ENCODE measurements at regions not wholly inside any gene's neighbourhood (a gene's known extent, or its start where the extent isn't known, plus 50 kb on each side); places are given as distances from the start of the nearest gene placed in this dataset.

DNA sequence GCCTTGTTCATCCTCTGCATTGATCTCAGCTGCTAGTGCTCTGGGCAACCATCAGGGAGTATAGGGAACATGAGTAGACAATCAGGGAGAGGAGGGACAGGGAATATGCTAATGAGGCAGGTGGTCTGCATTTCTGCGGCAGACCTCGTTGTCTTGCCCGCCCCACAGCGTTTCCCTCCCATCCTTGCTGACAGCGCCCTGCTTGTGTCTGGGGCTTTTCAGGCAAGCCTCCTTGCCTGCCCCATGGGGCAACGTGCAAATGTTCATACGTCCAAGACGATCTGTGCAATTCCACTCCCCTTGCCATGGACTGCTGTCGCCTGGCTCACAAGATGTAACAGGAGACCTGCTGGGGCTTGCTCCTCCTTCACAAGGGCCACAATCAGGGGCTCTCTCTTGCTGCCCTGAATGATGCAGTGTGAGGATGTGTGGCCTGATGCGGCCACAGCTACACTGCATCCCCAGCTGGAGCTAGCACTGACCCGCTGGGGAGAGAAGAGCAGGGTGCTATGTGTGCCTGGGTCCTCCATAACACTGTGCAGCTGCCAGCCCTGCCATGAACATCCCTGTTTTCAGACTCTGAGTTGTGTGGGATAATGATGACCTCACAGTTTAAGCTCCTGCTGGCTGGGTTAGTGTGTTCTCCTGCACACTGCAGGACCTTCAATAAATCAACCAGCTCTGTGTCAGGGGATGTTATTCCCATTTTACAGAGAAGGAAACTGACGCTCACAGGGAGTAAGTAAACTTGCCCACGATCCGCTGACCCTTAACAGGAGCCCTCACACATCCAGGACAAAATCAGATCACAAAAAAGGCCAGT, 211.3 kb downstream of the KLF13 start:
- H3K36me3 Mint-ChIP-seq (ENCODE audit: low read depth), result no peaks in the 10 kb centered on the region
- no peaks in the 10 kb centered on the region for H3K9me3 Mint-ChIP-seq
- H3K4me3 Mint-ChIP-seq, result no peak overlapping the region
- no peak overlapping the region for H3K27ac Mint-ChIP-seq
- no peaks in the 10 kb centered on the region for H3K4me1 Mint-ChIP-seq (ENCODE audit: low read depth)
- H3K27me3 Mint-ChIP-seq, result peaks cover 26% of the 10 kb centered on the region
- intact Hi-C loops (cut with micrococcal nuclease), result no loop called here

DNA sequence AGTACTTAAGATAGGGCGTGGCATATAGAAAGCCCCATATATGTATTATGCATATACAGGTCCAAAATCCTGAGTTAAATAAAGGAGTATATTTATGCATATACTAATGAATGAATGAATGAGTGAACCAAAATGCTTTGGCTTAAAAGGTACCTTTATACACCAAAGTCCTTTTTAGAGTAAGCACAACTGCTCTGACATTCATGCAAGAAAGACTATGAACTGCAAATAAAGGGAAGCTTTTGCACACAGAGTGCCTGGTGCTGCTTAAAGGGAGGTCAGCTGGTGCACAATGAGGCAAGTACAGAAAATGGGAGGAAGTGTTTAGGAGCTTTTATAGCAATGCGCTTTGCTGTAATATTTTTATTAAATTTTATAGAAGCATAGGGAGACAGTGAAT, 214.0 kb downstream of the KLF13 start:
- no peaks in the 10 kb centered on the region for H3K36me3 Mint-ChIP-seq (ENCODE audit: low read depth)
- intact Hi-C loops (cut with micrococcal nuclease), result no loop called here
- H3K9me3 Mint-ChIP-seq, result no peaks in the 10 kb centered on the region
- H3K27me3 Mint-ChIP-seq, result peaks cover 34% of the 10 kb centered on the region
- H3K4me1 Mint-ChIP-seq (ENCODE audit: low read depth), result no peaks in the 10 kb centered on the region
- H3K27ac Mint-ChIP-seq, result no peak overlapping the region
- no peak overlapping the region for H3K4me3 Mint-ChIP-seq

DNA sequence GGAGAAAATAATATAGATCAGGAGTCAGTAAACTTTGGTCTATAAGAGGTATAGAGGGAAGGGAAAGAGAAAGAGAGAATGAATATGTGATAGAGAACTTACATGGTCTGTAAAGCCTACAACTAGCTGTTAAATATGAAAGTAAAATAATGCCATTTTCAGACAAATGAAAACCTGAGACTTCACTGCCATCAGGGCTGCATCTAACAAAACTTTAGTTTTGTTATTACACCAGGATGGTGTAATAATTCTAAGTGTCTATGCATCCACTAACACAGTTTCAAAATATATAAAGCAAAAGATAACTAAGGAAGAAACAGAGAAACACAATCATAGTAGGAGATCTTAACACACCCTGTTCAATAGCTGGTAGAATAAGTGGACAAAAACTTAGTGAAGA, 217.7 kb downstream of the KLF13 start:
- intact Hi-C loops (cut with micrococcal nuclease), result no loop called here
- Mint-ChIP-seq H3K9me3 (no peaks in the 10 kb centered on the region), H3K27me3 (peaks cover 26% of the 10 kb centered on the region), H3K27ac (no peak overlapping the region), H3K4me1 (ENCODE audit: low read depth) (no peaks in the 10 kb centered on the region), H3K36me3 (ENCODE audit: low read depth) (no peaks in the 10 kb centered on the region), H3K4me3 (no peak overlapping the region)

DNA sequence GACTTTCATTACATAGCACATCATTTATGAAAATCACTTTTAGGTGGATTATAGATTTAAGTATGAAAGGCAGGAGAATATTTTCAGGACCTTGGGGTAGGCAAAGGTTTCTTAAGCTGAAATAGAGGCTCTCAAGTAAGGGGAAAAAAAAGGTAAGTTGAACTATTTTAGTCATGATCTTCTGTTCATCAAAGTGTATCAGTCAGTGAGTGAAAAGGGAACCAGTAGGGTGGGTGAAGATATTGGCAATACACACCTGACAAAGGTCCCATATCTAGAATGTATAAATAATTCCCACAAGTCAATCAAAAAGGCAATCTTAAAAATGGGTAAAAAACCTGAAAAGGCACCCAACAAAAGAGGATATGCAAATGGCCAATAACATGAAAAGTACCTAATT, 218.6 kb downstream of the KLF13 start:
- Mint-ChIP-seq H3K9me3 (no peaks in the 10 kb centered on the region), H3K36me3 (ENCODE audit: low read depth) (no peaks in the 10 kb centered on the region)

DNA sequence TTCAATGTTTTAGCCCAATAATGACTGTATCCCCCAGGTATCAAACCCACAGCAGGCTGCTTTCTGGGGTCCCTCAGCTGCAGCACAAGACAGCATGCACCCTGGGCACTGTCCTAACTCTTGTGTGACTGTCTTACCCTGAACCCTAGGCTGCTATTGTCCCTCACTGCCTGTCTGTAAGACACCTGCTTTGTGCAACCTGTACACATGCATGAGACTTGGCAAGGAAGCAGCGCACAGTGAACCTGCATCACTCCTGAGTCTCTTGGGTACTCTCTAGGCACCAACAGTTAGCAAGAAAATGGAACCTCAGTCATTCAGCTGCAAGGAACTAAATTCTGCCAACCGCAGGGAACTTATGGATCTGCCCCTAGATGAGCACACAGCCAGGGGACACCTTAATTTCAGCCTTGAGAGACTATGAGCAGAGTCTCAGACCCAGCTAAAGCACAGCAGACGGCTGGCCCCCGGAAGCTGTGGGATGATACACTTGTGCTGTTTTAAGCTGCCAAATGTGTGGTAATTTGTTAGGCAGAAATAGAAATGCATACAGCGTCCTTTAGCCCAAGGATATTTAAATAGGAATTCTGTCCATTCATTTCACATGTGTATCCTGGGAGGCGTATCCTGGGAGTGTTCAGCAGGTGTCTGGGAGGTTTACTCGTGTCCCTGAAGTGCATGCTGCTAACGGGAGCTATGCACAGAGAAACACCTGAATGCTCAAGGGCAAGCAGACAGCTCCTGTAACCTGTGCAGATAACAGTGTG, 223.8 kb downstream of the KLF13 start:
- intact Hi-C loops (cut with micrococcal nuclease), result no loop called here
- H3K27me3 Mint-ChIP-seq, result peaks cover 2% of the 10 kb centered on the region
- no peaks in the 10 kb centered on the region for H3K36me3 Mint-ChIP-seq (ENCODE audit: low read depth)
- no peak overlapping the region for H3K27ac Mint-ChIP-seq
- H3K4me1 Mint-ChIP-seq (ENCODE audit: low read depth), result no peaks in the 10 kb centered on the region
- no peaks in the 10 kb centered on the region for H3K9me3 Mint-ChIP-seq
- no peak overlapping the region for H3K4me3 Mint-ChIP-seq

More for the DNA sequence above, 218.6 kb downstream of the KLF13 start:
- intact Hi-C loops (cut with micrococcal nuclease), result no loop called here
- H3K4me1 Mint-ChIP-seq (ENCODE audit: low read depth), result no peaks in the 10 kb centered on the region
- H3K4me3 Mint-ChIP-seq, result no peak overlapping the region
- H3K27ac Mint-ChIP-seq, result no peak overlapping the region
- H3K27me3 Mint-ChIP-seq, result peaks cover 26% of the 10 kb centered on the region

DNA sequence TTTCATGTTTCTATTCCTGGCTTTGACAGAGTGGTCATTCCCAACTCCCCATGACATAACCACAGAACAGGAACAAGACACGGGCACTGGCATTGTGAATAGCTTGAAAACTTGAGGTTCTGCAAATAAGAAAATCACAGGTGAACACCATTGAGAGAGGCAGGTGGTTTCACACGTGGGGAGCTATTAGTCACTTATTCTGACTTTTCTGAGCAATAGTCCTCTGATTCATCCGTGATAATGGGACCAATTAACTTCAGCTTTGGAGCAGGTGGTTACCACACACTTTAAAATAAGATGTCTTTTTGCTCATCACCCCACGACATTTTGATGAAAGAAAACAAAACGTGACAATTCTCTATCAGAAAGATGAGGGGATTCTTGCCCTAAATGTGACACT, 224.7 kb downstream of the KLF13 start:
- Mint-ChIP-seq H3K27ac (no peak overlapping the region), H3K27me3 (no peaks in the 10 kb centered on the region), H3K9me3 (no peaks in the 10 kb centered on the region), H3K4me3 (no peak overlapping the region), H3K4me1 (ENCODE audit: low read depth) (no peaks in the 10 kb centered on the region), H3K36me3 (ENCODE audit: low read depth) (no peaks in the 10 kb centered on the region)
- intact Hi-C loops (cut with micrococcal nuclease), result no loop called here

DNA sequence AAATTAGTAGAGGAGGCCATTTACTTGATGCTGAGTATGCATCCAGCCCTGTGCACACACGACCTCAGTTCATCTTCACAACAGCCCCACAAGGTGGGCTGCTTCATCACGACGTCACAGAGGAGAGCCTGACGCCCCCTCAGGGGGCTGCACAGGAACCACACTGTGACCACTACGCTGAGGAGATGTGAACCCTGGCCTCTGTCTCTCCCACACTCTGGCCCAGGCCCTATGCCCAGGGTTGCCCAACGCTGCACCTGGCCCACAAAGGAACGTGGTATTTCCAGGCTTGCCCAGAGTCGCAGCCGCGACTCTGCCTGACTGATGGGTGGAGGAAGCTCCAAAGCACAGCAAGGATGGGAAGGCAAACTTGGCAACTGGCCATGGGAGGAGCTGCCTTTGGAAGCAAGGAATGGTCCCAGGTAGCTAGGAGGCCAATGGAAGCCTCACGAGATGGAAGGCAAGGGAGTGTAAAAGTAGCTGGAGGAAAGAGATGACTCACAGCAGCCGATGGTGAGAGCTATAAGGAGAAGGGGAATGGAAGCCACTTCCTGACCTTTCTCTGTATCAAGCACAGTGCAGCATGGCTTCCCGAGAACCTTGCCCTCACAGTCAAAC, 226.0 kb downstream of the KLF13 start:
- no peaks in the 10 kb centered on the region for H3K4me1 Mint-ChIP-seq (ENCODE audit: low read depth)
- H3K36me3 Mint-ChIP-seq (ENCODE audit: low read depth), result no peaks in the 10 kb centered on the region
- H3K9me3 Mint-ChIP-seq, result no peaks in the 10 kb centered on the region
- H3K27me3 Mint-ChIP-seq, result no peaks in the 10 kb centered on the region
- no peak overlapping the region for H3K4me3 Mint-ChIP-seq
- intact Hi-C loops (cut with micrococcal nuclease), result no loop called here
- H3K27ac Mint-ChIP-seq, result no peak overlapping the region

DNA sequence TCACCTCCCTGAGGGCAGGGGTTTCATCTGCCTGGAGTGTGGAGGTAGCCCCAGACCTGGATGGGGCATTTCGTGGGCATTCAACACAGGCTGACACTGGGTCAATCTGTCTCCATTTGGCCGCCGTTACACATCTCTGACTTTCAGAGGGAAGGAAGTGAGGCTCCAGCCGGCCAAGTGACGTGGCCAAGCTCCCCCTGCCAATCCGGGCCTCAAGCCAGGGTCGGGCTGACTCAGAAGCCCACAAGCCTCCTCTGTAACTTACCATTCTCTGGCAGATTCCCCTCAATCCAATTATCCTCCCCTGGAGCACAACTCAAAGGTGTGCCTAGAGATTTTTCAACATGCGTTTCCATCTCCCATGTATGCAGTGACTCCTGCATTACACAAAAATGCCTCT, 227.6 kb downstream of the KLF13 start:
- Mint-ChIP-seq H3K4me3 (no peak overlapping the region), H3K9me3 (no peaks in the 10 kb centered on the region), H3K27ac (no peak overlapping the region), H3K27me3 (no peaks in the 10 kb centered on the region), H3K36me3 (ENCODE audit: low read depth) (no peaks in the 10 kb centered on the region), H3K4me1 (ENCODE audit: low read depth) (no peaks in the 10 kb centered on the region)
- intact Hi-C loops (cut with micrococcal nuclease), result no loop called here

DNA sequence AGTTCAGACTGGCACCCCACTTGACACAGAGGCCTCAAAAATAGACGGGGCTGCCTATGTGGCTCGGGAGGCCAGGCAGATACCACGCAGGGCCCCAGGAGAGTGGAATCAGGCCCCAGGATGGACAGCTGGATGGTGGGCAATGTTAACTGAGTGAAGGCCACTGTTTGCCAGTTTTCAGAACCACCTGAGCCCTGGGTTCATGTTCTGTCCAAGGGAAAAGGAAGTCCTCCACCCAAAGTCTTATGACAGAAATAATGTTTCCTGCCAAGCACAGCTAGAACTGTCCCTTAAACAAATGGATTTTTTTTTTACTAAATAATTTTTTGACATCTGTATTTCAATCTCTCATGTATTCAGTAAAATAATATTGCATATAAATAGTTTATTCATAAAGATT, 228.4 kb downstream of the KLF13 start:
- Mint-ChIP-seq H3K4me3 (no peak overlapping the region), H3K36me3 (ENCODE audit: low read depth) (no peaks in the 10 kb centered on the region), H3K27me3 (no peaks in the 10 kb centered on the region), H3K9me3 (no peaks in the 10 kb centered on the region), H3K27ac (no peak overlapping the region), H3K4me1 (ENCODE audit: low read depth) (no peaks in the 10 kb centered on the region)
- intact Hi-C loops (cut with micrococcal nuclease), result no loop called here

DNA sequence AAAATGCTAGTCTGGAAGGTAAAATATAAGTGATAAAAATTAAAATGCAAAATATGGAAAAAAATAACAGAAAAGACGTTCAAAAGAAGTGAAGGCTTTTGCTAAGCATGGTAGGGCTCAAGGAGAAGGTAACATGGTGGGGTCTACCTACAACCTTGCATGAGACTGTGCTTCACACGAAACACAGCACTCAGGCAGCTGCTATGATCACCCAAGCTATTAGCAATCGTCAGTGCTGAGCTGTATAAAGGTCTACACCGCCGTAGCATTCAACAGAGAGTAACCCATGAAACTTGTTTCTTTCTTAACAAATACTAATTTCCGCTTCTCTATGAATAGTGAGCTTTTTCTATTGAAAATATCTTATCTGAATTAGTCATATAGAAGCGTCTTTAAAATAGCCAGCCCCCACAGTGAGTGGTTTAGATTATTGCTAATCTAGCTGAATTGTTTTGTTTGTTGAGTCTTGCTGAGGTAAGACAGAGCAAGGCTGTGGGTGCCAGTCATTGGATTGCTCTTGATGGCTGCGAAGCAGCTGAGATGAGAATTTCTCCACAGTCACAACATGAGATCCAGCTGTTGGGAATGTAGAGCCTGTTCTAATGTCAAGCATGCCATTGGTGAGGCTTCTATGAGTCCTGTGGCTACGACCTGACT, 230.0 kb downstream of the KLF13 start:
- no peaks in the 10 kb centered on the region for H3K9me3 Mint-ChIP-seq
- H3K4me3 Mint-ChIP-seq, result no peak overlapping the region
- no peaks in the 10 kb centered on the region for H3K27me3 Mint-ChIP-seq
- intact Hi-C loops (cut with micrococcal nuclease), result no loop called here
- no peaks in the 10 kb centered on the region for H3K36me3 Mint-ChIP-seq (ENCODE audit: low read depth)
- H3K4me1 Mint-ChIP-seq (ENCODE audit: low read depth), result no peaks in the 10 kb centered on the region
- no peak overlapping the region for H3K27ac Mint-ChIP-seq

DNA sequence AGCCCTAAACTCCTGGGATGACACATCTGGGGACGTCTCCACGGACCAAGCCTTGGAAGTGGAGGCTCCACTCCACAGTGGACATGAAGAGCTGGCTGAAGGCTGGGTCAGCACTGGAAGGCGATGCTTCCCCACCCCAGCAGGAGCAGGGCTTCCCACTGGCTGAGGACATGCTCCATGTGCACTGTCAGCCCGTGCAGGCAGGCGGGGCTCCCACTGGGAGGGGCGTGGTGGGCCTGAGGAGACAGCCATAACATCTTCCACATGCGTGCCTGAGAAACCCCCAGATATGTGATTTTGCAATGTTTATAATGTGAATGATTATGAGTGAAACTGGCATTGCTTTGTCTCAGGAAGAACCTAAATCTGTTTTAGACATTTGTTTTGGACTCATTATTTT, 231.3 kb downstream of the KLF13 start:
- Mint-ChIP-seq H3K4me1 (ENCODE audit: low read depth) (no peaks in the 10 kb centered on the region), H3K27ac (no peak overlapping the region)

DNA sequence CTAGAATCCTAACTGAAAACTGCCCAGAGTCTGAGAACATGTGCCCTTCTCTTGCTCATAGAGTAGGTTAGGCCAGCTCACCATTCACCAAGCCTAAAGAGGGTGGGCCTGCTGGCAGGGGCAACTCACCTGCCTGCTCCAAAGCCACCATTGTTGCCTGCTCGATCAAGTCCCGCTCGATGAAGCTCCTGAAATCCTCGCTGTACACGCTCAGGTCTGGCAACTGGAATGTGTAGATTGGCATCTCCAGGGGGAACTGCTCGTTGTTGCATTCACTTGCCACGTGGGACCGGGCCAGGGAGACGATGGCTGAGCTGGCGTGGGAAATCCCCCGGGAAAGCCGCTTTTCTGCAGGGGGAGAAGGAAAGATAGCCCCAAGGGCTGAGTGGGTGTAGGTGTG, 232.2 kb downstream of the KLF13 start:
- Mint-ChIP-seq H3K9me3 (no peaks in the 10 kb centered on the region), H3K4me3 (no peak overlapping the region), H3K27me3 (no peaks in the 10 kb centered on the region), H3K4me1 (ENCODE audit: low read depth) (no peaks in the 10 kb centered on the region), H3K27ac (no peak overlapping the region), H3K36me3 (ENCODE audit: low read depth) (no peaks in the 10 kb centered on the region)
- intact Hi-C loops (cut with micrococcal nuclease), result no loop called here

More for the DNA sequence above, 231.3 kb downstream of the KLF13 start:
- H3K36me3 Mint-ChIP-seq (ENCODE audit: low read depth), result no peaks in the 10 kb centered on the region
- H3K4me3 Mint-ChIP-seq, result no peak overlapping the region
- H3K27me3 Mint-ChIP-seq, result no peaks in the 10 kb centered on the region
- no peaks in the 10 kb centered on the region for H3K9me3 Mint-ChIP-seq
- intact Hi-C loops (cut with micrococcal nuclease), result no loop called here

DNA sequence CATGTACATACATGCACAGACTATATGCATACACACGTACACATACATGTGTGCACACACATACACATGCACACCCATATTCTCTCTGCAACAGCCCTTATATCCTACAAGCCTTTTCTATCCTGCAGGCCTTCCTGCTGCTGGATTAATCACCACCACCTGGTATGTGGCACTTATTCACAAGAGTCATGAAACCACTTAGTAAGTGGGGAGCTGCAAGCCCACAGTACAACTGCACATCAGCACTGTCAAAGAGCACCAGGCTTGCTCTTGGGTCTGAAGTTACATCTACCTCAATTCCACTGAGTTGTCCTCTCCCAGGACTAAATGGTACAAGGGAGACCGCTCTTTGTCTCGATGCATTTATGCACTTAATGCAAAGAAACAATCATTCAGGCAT, 233.2 kb downstream of the KLF13 start:
- Mint-ChIP-seq H3K4me1 (ENCODE audit: low read depth) (no peaks in the 10 kb centered on the region), H3K9me3 (no peaks in the 10 kb centered on the region), H3K27ac (no peak overlapping the region), H3K27me3 (no peaks in the 10 kb centered on the region), H3K36me3 (ENCODE audit: low read depth) (no peaks in the 10 kb centered on the region), H3K4me3 (no peak overlapping the region)
- intact Hi-C loops (cut with micrococcal nuclease), result no loop called here

DNA sequence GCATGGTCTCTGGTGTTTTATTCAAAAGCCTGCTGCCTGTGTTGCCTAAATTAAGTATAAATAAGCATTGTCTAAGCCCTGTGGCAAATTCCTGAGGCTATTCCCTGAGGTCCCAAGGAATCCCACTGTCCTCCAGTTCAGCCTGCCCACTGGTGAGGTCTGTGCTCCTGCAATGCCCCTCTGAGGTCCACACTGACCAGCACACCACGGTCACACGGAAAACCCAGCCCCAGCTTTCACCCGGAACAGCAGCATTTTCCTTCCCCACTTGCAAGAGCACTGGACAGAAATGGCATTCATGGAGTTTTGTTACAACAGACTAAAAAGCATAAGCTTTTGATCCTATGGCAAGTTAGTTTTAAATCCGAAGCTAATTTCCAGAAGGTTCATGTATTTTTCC, 234.0 kb downstream of the KLF13 start:
- Mint-ChIP-seq H3K4me1 (ENCODE audit: low read depth) (no peaks in the 10 kb centered on the region), H3K4me3 (no peak overlapping the region), H3K9me3 (no peaks in the 10 kb centered on the region), H3K27ac (no peak overlapping the region), H3K27me3 (no peaks in the 10 kb centered on the region), H3K36me3 (ENCODE audit: low read depth) (no peaks in the 10 kb centered on the region)
- intact Hi-C loops (cut with micrococcal nuclease), result no loop called here
